ENCODE measurements at regions not wholly inside any gene's neighbourhood (a gene's known extent, or its start where the extent isn't known, plus 50 kb on each side); places are given as distances from the start of the nearest gene placed in this dataset.

DNA sequence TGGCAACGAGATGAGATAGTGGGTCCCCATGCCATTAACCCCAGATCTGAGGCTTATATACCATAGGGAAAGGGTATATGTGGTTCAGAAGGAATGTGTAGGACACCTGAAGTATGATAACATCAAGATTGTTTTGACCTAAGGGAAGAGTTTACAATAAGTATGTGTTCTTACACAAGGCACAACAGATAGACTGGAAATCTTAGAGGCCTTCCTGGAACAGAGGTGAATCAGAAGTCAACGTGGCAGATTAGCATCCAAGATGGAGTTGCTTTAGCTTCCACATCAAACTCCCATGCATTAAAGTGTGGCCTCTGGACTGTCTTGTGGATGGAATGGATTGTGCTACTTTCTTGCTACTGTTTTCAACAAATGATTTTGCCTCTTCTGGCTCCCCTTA lies 116.6 kb upstream of the NT5C1B start:
- H3K27me3 ChIP-seq (ENCODE audit: control insufficient read depth, insufficient read depth, low read length), result no peaks in the 10 kb centered on the region
- ChIA-PET CTCF (no interaction called here), POLR2A (no interaction called here)
- no peak for DNase-seq (ENCODE audit: low read depth)
- TF ChIP-seq, protein P1, sequence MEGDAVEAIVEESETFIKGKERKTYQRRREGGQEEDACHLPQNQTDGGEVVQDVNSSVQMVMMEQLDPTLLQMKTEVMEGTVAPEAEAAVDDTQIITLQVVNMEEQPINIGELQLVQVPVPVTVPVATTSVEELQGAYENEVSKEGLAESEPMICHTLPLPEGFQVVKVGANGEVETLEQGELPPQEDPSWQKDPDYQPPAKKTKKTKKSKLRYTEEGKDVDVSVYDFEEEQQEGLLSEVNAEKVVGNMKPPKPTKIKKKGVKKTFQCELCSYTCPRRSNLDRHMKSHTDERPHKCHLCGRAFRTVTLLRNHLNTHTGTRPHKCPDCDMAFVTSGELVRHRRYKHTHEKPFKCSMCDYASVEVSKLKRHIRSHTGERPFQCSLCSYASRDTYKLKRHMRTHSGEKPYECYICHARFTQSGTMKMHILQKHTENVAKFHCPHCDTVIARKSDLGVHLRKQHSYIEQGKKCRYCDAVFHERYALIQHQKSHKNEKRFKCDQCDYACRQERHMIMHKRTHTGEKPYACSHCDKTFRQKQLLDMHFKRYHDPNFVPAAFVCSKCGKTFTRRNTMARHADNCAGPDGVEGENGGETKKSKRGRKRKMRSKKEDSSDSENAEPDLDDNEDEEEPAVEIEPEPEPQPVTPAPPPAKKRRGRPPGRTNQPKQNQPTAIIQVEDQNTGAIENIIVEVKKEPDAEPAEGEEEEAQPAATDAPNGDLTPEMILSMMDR (IDR thresholded peaks at IDR 0.05; ENCODE audit: insufficient read depth, low read depth, low read length), result no peak
- no peaks in the 10 kb centered on the region for H3K36me3 ChIP-seq (ENCODE audit: control insufficient read depth, insufficient read depth, low read length)
- H3K4me3 ChIP-seq (ENCODE audit: low read depth, low read length), result no peak overlapping the region

DNA sequence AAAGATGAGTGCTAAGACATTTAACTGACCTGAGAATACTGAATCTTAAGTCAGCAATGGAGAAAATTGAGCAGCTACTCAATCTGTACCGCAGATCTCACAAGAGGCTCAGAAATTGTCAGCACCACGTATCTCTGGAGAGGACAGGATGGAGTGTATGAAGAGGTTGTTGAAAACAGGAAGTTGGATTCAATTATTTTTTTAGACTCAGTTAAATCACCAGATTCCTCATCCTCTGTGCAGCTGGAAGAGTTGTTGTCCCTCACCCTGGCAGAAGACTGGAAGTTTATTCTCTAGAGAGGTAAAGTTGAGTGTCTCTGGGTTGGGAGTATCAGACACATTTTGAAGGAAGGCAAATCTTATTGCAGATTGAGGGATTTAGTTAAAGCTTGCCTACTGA lies 114.9 kb upstream of the NT5C1B start:
- TF ChIP-seq, protein P1 (IDR thresholded peaks at IDR 0.05; ENCODE audit: insufficient read depth, low read depth, low read length), result no peak
- POLR2A ChIA-PET, result no interaction called here
- no peak for DNase-seq (ENCODE audit: low read depth)
- no peaks in the 10 kb centered on the region for H3K36me3 ChIP-seq (ENCODE audit: control insufficient read depth, insufficient read depth, low read length)
- no peak overlapping the region for H3K4me3 ChIP-seq (ENCODE audit: low read depth, low read length)
- H3K27me3 ChIP-seq (ENCODE audit: control insufficient read depth, insufficient read depth, low read length), result no peaks in the 10 kb centered on the region
- CTCF ChIA-PET, result no interaction called here

GRCh38 chr2:18703555-18703954 lies 114.2 kb upstream of the NT5C1B start:
- Histone ChIP-seq H3K36me3 (ENCODE audit: control insufficient read depth, insufficient read depth, low read length) (no peaks in the 10 kb centered on the region), H3K27me3 (ENCODE audit: control insufficient read depth, insufficient read depth, low read length) (no peaks in the 10 kb centered on the region), H3K4me3 (ENCODE audit: low read depth, low read length) (no peak overlapping the region)
- ChIA-PET POLR2A (no interaction called here), CTCF (no interaction called here)
- TF ChIP-seq, protein P1 (IDR thresholded peaks at IDR 0.05; ENCODE audit: insufficient read depth, low read depth, low read length), result no peak
- DNase-seq (ENCODE audit: low read depth), result no peak

GRCh38 chr2:18701981-18702380 lies 112.6 kb upstream of the NT5C1B start:
- Histone ChIP-seq H3K4me3 (ENCODE audit: low read depth, low read length) (no peak overlapping the region), H3K27me3 (ENCODE audit: control insufficient read depth, insufficient read depth, low read length) (no peaks in the 10 kb centered on the region), H3K36me3 (ENCODE audit: control insufficient read depth, insufficient read depth, low read length) (no peaks in the 10 kb centered on the region)
- ChIA-PET POLR2A (interaction anchor here (0.6 kb wide), 1 partner anchor 18 kb away, joined by 3 read pairs; no protein-coding TSS in a partner anchor), CTCF (interaction anchor here (1.7 kb wide), 1 partner anchor 182 kb away, joined by 5 read pairs; no protein-coding TSS in a partner anchor)
- TF ChIP-seq, protein P1 (IDR thresholded peaks at IDR 0.05; ENCODE audit: insufficient read depth, low read depth, low read length), result no peak
- DNase-seq (ENCODE audit: low read depth), result no peak

DNA sequence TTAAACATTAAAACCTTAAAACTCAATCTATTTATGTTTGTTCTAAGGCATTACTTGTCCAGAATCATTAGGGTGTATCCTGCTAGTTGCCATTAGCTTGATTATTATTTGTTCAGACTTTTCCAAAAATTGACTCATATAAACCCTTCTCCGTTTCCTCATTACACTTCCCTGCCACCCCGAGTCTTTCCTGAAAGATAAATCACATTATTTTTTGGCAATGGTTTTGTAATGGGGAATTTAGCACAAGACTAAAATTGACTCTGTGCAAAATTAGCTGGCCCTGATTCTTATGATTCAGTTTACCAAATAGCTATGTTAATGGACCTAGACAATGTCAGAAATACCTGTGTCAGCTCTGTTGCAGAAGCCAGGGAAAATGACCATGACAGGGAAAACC lies 112.2 kb upstream of the NT5C1B start:
- Histone ChIP-seq H3K4me3 (ENCODE audit: low read depth, low read length) (no peak overlapping the region), H3K27me3 (ENCODE audit: control insufficient read depth, insufficient read depth, low read length) (no peaks in the 10 kb centered on the region), H3K36me3 (ENCODE audit: control insufficient read depth, insufficient read depth, low read length) (no peaks in the 10 kb centered on the region)
- ChIA-PET POLR2A (interaction anchor here (0.6 kb wide), 1 partner anchor 17 kb away, joined by 3 read pairs; no protein-coding TSS in a partner anchor), CTCF (interaction anchor here (1.7 kb wide), 1 partner anchor 181 kb away, joined by 5 read pairs; no protein-coding TSS in a partner anchor)
- no peak for DNase-seq (ENCODE audit: low read depth)
- TF ChIP-seq, protein P1 (IDR thresholded peaks at IDR 0.05; ENCODE audit: insufficient read depth, low read depth, low read length), result no peak

Data from BJ (cell line).